ENCODE measurements at regions not wholly inside any gene's neighbourhood (a gene's known extent, or its start where the extent isn't known, plus 50 kb on each side); places are given as distances from the start of the nearest gene placed in this dataset.
"Not testable (repeated sequence)": the region's sequence is repeated elsewhere in the genome, so short reads cannot be mapped to it uniquely, and the experiment has no call there.

- not testable (repeated sequence) for H3K36me3 ChIP-seq (ENCODE audit: control insufficient read depth, insufficient read depth, low read length); H3K4me3 ChIP-seq (ENCODE audit: low read length); H3K27ac ChIP-seq (ENCODE audit: low read length); H3K27me3 ChIP-seq (ENCODE audit: control insufficient read depth, insufficient read depth, low read length); DNase-seq; H3K4me1 ChIP-seq (ENCODE audit: control insufficient read depth, insufficient read depth, low read length); H3K9me3 ChIP-seq (replicated peaks; ENCODE audit: control insufficient read depth, low read depth, low read length)
- WGBS (ENCODE audit: insufficient coverage): no CpG with 5 or more reads among the region's 3 CpGs
These were observed 65.3 kb upstream of the KCNJ18 start for GRCh38 chr17:21626987-21627386.
